NCI-H2171 treated with DMSO at 0.1 percent for 48 hours (cell line): ENCODE measurements at regions not wholly inside any gene's neighbourhood (a gene's known extent, or its start where the extent isn't known, plus 50 kb on each side); places are given as distances from the start of the nearest gene placed in this dataset.
"Not testable (repeated sequence)": the region's sequence is repeated elsewhere in the genome, so short reads cannot be mapped to it uniquely, and the experiment has no call there.

Experiments
- DNase-seq: peaks from one replicate; lab custom pipeline; 2025; lab: John Stamatoyannopoulos, UW

GRCh38 chr16:66099306-66099705 lies 267.2 kb upstream of the CDH5 start:
- DNase-seq = peak; percentile 20

- DNase-seq = no peak
These were observed 268.7 kb upstream of the CDH5 start for GRCh38 chr16:66097751-66098150.

- DNase-seq = no peak
These were observed 270.8 kb upstream of the CDH5 start for GRCh38 chr16:66095676-66096075.

GRCh38 chr16:66093191-66093590 lies 273.3 kb upstream of the CDH5 start:
- no peak for DNase-seq

GRCh38 chr16:66091471-66091891 lies 275.0 kb upstream of the CDH5 start:
- no peak for DNase-seq

- no peak for DNase-seq
These were observed 277.8 kb upstream of the CDH5 start for GRCh38 chr16:66088681-66089080.

GRCh38 chr16:66087308-66087707 lies 279.2 kb upstream of the CDH5 start:
- no peak for DNase-seq

GRCh38 chr16:66085651-66086050 lies 280.8 kb upstream of the CDH5 start:
- DNase-seq = no peak

- not testable (repeated sequence) for DNase-seq
These were observed 281.8 kb upstream of the CDH5 start for GRCh38 chr16:66084731-66085130.

- no peak for DNase-seq
These were observed 282.2 kb upstream of the CDH5 start for GRCh38 chr16:66084306-66084705.

- DNase-seq = no peak
These were observed 283.3 kb upstream of the CDH5 start for GRCh38 chr16:66083171-66083570.

GRCh38 chr16:66082424-66082823 lies 284.1 kb upstream of the CDH5 start:
- no peak for DNase-seq

GRCh38 chr16:66081775-66082366 lies 284.6 kb upstream of the CDH5 start:
- DNase-seq = no peak

- DNase-seq = no peak
These were observed 286.7 kb upstream of the CDH5 start for GRCh38 chr16:66079671-66080334.

GRCh38 chr16:66070140-66070917 lies 296.2 kb upstream of the CDH5 start:
- no peak for DNase-seq

- peak; percentile 2 for DNase-seq
These were observed 296.9 kb upstream of the CDH5 start for GRCh38 chr16:66069587-66069986.

GRCh38 chr16:66066404-66066803 lies 300.1 kb upstream of the CDH5 start:
- DNase-seq = no peak

GRCh38 chr16:66065925-66066324 lies 300.6 kb upstream of the CDH5 start:
- DNase-seq = no peak

GRCh38 chr16:66064801-66065530 lies 301.5 kb upstream of the CDH5 start:
- DNase-seq = no peak

- DNase-seq = no peak
These were observed 307.7 kb upstream of the CDH5 start for GRCh38 chr16:66058832-66059231.

GRCh38 chr16:66058172-66058691 lies 308.3 kb upstream of the CDH5 start:
- no peak for DNase-seq

- DNase-seq = no peak
These were observed 309.4 kb upstream of the CDH5 start for GRCh38 chr16:66057057-66057456.
